Smooth muscle cell (in vitro differentiated cells): ENCODE measurements at regions not wholly inside any gene's neighbourhood (a gene's known extent, or its start where the extent isn't known, plus 50 kb on each side); places are given as distances from the start of the nearest gene placed in this dataset.
"Not testable (repeated sequence)": the region's sequence is repeated elsewhere in the genome, so short reads cannot be mapped to it uniquely, and the experiment has no call there.

Experiments
- DNase-seq: peaks from one replicate; lab custom pipeline; 2025; ENCODE audit not compliant: unreplicated experiment; lab: John Stamatoyannopoulos, UW
- H2AFZ ChIP-seq: fragments of 200-600 bp; sonication (generic); 2 replicates; pipeline ENCODE4 v1.6.0; 2016; ENCODE audit warnings: antibody characterized with exemption, low read depth, mild to moderate bottlenecking
- H3F3A ChIP-seq: fragments of 200-600 bp; sonication (generic); 2 replicates; pipeline ENCODE4 v1.6.0; 2017; ENCODE audit warnings: antibody characterized with exemption, low read depth
- H3K27ac ChIP-seq: fragments of 200-600 bp; sonication (generic); 2 replicates; pipeline ENCODE4 v1.5.1; 2016; ENCODE audit warnings: low read depth, mild to moderate bottlenecking
- H3K27me3 ChIP-seq: fragments of 200-600 bp; sonication (generic); 2 replicates; pipeline ENCODE4 v1.6.1; 2016; ENCODE audit warnings: low read depth, mild to moderate bottlenecking
- H3K36me3 ChIP-seq: fragments of 200-600 bp; sonication (generic); 2 replicates; pipeline ENCODE4 v1.5.1; 2016; ENCODE audit warnings: low read depth
- H3K4me1 ChIP-seq: fragments of 200-600 bp; sonication (generic); 2 replicates; pipeline ENCODE4 v1.5.1; 2016; ENCODE audit warnings: low read depth
- H3K4me2 ChIP-seq: fragments of 200-600 bp; sonication (generic); 2 replicates; pipeline ENCODE4 v1.6.0; 2016; ENCODE audit warnings: mild to moderate bottlenecking
- H3K4me3 ChIP-seq: fragments of 200-600 bp; sonication (generic); 2 replicates; pipeline ENCODE4 v1.5.1; 2016; ENCODE audit warnings: mild to moderate bottlenecking
- H3K79me2 ChIP-seq: fragments of 200-600 bp; sonication (generic); 2 replicates; pipeline ENCODE4 v1.6.0; 2016; ENCODE audit warnings: low read depth, mild to moderate bottlenecking
- H3K9ac ChIP-seq: fragments of 200-600 bp; sonication (generic); 2 replicates; pipeline ENCODE4 v1.6.0; 2016; ENCODE audit warnings: low read depth
- H3K9me3 ChIP-seq: fragments of 200-600 bp; sonication (generic); replicated peaks from 2 replicates; pipeline ENCODE4 v1.5.1; 2016; ENCODE audit warnings: low read depth
- H4K20me1 ChIP-seq: fragments of 200-600 bp; sonication (generic); 2 replicates; pipeline ENCODE4 v1.6.0; 2016; ENCODE audit warnings: low read depth
- WGBS: methylation state at CpG from one replicate; pipeline ENCODE4 v1.1.7; 2016; ENCODE audit warnings: low lambda C conversion rate; 5-methylcytosine and 5-hydroxymethylcytosine counted together
- TF ChIP-seq, protein P1 (sequence below): fragments of 200-600 bp; sonication (generic); IDR thresholded peaks from 2 replicates; pipeline ENCODE4 v1.5.1; 2017; ENCODE audit warnings: borderline replicate concordance, mild to moderate bottlenecking, antibody characterized with exemption; ENCODE audit not compliant: insufficient read depth, poor library complexity, severe bottlenecking

DNA sequence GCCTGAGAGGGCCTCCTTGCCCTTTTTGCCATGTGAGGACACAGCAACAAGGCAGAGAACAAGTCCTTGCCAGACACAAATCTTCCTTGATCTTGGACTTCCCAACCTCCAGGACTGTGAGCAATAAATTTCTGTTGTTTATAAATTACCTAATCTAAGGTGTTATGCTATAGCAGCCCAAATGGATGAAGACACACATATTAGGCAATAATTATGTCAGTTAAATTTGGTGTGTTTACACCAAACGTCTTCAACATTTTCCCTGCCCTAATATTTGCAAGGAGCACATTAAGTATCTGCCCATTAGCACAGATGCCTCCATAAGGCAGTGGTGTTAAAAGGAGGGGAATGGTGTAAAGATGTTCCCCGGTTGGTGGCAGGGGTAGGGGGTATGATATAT is 94.8 kb downstream of the ETS2 start:
- TF ChIP-seq, protein P1, sequence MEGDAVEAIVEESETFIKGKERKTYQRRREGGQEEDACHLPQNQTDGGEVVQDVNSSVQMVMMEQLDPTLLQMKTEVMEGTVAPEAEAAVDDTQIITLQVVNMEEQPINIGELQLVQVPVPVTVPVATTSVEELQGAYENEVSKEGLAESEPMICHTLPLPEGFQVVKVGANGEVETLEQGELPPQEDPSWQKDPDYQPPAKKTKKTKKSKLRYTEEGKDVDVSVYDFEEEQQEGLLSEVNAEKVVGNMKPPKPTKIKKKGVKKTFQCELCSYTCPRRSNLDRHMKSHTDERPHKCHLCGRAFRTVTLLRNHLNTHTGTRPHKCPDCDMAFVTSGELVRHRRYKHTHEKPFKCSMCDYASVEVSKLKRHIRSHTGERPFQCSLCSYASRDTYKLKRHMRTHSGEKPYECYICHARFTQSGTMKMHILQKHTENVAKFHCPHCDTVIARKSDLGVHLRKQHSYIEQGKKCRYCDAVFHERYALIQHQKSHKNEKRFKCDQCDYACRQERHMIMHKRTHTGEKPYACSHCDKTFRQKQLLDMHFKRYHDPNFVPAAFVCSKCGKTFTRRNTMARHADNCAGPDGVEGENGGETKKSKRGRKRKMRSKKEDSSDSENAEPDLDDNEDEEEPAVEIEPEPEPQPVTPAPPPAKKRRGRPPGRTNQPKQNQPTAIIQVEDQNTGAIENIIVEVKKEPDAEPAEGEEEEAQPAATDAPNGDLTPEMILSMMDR = no peak
- Histone ChIP-seq H3K4me2 (no peak overlapping the region), H3F3A (no peaks in the 10 kb centered on the region), H3K27me3 (no peaks in the 10 kb centered on the region), H3K4me1 (no peaks in the 10 kb centered on the region), H4K20me1 (no peaks in the 10 kb centered on the region), H2AFZ (no peak overlapping the region), H3K9ac (no peak overlapping the region), H3K9me3 (no peaks in the 10 kb centered on the region), H3K4me3 (no peak overlapping the region), H3K36me3 (no peaks in the 10 kb centered on the region), H3K79me2 (no peaks in the 10 kb centered on the region), H3K27ac (no peak overlapping the region)
- WGBS = 89% methylated on average over 2 of the region's 2 CpGs
- no peak for DNase-seq

DNA sequence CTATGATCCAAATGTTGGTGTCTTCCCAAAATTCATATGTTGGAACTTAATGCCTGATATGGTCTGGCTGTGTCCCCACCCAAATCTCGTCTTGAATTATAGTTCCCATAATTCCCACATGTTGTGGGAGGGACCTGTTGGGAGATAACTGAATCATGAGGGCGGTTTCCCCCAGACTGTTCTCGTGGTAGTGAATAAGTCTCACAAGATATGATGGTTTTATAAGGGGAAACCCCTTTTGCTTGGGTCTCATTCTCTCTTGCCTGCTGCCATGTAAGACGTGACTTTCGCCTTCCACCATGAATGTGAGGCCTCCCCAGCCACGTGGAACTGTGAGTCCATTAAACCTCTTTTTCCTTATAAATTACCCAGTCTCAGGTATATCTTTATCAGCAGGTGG is 94.3 kb downstream of the ETS2 start:
- not testable (repeated sequence) for H3K27ac ChIP-seq, H3K4me2 ChIP-seq, H3K4me1 ChIP-seq, H3K9ac ChIP-seq, H2AFZ ChIP-seq, H3K27me3 ChIP-seq, H3K4me3 ChIP-seq, H3F3A ChIP-seq, H3K79me2 ChIP-seq, DNase-seq, H3K9me3 ChIP-seq, H3K36me3 ChIP-seq, H4K20me1 ChIP-seq
- WGBS = 89% methylated on average over 6 of the region's 6 CpGs

DNA sequence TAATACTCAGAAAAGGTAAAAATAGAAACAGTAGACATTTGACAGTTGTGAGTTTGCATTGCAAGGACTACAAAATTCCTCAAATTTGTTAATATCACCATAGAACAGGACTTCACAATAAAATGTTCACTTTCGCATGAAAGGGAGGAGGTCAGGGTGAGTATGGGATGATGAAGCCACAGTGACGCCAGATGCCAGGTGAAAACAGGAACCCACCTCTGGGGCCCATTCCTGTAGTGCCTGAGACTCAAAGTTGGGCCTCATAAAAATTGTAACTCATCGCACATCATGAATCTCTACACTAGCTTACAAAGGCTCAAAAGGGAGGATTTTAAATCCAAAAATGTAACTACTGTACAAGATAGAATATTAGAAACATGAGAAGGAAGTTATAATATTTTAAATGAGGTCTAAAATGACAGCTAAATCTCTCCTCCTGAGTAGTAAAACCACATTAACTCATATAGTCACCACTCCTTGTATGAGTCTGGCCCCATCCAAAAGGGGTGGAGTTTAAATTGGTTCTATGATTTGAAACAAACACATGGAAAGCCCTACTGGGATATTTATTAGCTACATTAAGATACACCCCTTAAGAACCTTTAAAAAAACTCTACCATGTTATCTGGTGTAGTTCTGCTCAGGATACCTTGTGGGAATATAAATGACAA is 93.7 kb downstream of the ETS2 start:
- Histone ChIP-seq H2AFZ (no peak overlapping the region), H3F3A (no peaks in the 10 kb centered on the region), H3K9me3 (no peaks in the 10 kb centered on the region), H3K4me2 (no peak overlapping the region), H3K27ac (no peak overlapping the region), H3K36me3 (no peaks in the 10 kb centered on the region), H3K9ac (no peak overlapping the region), H4K20me1 (no peaks in the 10 kb centered on the region), H3K4me3 (no peak overlapping the region), H3K27me3 (no peaks in the 10 kb centered on the region), H3K79me2 (no peaks in the 10 kb centered on the region), H3K4me1 (no peaks in the 10 kb centered on the region)
- TF ChIP-seq, protein P1 = no peak
- no peak for DNase-seq
- WGBS = 89% methylated on average over 3 of the region's 3 CpGs

GRCh38 chr21:38898422-38899096 is 92.8 kb downstream of the ETS2 start:
- 80% methylated on average over 5 of the region's 5 CpGs for WGBS
- no peak for DNase-seq
- no peak overlapping the region for H3K27ac ChIP-seq

More at GRCh38 chr21:38898422-38899096, 92.8 kb downstream of the ETS2 start:
- no peak overlapping the region for H2AFZ ChIP-seq
- no peaks in the 10 kb centered on the region for H3K27me3 ChIP-seq
- TF ChIP-seq, protein P1 = no peak
- no peaks in the 10 kb centered on the region for H3K9me3 ChIP-seq
- no peaks in the 10 kb centered on the region for H3K36me3 ChIP-seq
- no peak overlapping the region for H3K9ac ChIP-seq
- H3K4me2 ChIP-seq = no peak overlapping the region
- H4K20me1 ChIP-seq = no peaks in the 10 kb centered on the region
- no peak overlapping the region for H3K4me3 ChIP-seq
- H3F3A ChIP-seq = no peaks in the 10 kb centered on the region
- no peaks in the 10 kb centered on the region for H3K4me1 ChIP-seq
- H3K79me2 ChIP-seq = no peaks in the 10 kb centered on the region
